GM12872 (cell line): ENCODE measurements at regions not wholly inside any gene's neighbourhood (a gene's known extent, or its start where the extent isn't known, plus 50 kb on each side); places are given as distances from the start of the nearest gene placed in this dataset.

Experiments
- TF ChIP-seq, protein P1 (sequence below): IDR thresholded peaks from 3 replicates; pipeline ENCODE4 v1.5.1; 2011; ENCODE audit warnings: low read depth, mild to moderate bottlenecking, low read length, moderate library complexity; ENCODE audit not compliant: insufficient read depth

DNA sequence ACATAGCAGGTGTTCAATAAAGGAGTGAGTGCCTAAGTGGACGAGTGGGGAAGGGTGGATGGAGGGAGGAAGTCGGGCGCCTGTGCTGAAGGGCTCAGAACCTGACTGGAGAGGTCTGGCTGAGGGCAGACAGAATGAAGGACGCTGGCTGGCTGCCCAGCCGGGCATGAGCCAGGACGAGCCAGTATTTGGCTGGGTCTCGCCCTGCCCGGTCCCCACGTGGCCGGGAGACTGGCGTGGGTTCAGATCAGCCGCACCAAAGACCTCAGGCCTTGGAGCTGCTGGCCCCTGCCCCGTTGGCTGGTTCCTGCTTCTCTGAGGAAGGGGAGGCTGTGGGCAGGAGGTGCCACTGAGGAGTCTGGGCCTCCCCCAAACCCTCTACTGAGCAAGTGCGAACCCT, 79.8 kb downstream of the ENGASE start:
- TF ChIP-seq, protein P1, sequence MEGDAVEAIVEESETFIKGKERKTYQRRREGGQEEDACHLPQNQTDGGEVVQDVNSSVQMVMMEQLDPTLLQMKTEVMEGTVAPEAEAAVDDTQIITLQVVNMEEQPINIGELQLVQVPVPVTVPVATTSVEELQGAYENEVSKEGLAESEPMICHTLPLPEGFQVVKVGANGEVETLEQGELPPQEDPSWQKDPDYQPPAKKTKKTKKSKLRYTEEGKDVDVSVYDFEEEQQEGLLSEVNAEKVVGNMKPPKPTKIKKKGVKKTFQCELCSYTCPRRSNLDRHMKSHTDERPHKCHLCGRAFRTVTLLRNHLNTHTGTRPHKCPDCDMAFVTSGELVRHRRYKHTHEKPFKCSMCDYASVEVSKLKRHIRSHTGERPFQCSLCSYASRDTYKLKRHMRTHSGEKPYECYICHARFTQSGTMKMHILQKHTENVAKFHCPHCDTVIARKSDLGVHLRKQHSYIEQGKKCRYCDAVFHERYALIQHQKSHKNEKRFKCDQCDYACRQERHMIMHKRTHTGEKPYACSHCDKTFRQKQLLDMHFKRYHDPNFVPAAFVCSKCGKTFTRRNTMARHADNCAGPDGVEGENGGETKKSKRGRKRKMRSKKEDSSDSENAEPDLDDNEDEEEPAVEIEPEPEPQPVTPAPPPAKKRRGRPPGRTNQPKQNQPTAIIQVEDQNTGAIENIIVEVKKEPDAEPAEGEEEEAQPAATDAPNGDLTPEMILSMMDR: no peak

DNA sequence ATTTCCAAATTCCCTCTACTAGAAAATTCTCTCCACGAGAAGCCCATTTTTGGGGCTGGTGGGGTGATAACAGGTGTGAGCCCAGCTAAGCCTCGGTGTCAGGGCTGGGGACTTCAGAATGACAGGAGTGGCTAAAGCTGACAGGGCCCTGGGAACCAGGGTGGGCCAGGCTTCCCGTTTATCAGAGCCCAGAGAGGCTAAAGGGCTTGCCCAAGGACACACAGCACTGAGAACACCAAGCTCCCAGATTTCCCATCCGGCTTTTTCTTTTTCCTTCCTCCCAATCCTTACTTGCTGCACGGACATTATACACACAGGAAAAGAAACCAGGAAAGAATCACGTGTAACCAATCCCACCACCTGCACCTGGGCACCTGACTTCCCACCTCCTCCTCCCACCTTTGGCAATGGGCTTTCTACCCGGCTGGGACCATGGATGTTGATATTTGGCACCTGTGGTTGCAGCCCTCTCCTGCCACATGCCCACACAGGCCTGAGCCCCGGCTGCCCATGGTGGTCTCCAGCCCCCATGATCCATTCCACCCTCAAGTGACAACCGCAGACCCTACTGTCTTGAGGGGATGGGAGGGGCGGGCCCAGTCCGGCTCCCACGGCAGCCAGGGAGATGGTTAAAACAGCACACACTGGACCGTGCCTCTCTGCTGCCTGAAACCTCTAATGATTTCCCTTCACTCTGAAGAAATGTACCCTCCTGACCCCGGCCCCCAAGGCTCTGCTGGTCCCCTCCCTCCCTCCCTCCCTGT, 78.9 kb downstream of the ENGASE start:
- TF ChIP-seq, protein P1: no peak

DNA sequence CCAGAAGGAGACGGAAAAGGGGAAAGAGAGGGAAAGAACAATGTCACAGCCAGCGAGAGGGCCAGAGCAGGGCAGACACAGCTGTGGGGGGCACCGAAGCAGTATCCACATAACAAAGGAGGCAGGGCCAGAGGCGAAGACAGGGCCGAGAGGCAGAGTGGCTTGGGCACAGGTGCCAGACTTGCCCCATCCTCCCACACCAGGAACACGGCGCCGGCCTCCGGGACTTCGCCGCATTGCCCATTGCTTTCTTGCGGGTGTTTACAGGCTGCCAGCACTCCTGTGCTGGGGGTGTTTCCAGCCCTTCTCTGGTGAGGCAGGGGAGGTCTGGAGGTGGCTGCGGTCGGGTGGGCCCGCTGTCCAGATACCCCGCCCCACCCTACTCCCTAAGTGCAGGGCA, 78.0 kb downstream of the ENGASE start:
- TF ChIP-seq, protein P1: no peak

DNA sequence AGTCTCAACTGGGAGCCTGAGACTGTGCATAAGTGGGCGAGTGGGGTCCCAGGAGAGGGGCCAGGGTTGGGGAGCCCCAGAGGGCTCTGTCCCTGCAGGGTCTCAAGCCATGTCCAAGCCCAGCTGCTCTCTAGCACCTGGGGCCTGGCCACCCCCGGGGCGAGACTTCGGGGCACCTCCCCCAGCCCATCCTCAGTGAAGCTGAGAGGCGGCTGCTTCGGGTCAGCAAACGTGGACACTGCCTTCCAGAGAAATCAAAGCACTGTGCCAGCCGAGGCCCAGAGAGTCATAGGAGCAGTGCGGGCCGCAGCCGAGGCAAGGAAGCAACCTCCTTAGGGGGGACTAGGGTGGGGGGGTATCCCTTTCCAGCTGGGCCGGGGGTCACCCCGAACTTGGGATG, 77.5 kb downstream of the ENGASE start:
- TF ChIP-seq, protein P1: no peak

DNA sequence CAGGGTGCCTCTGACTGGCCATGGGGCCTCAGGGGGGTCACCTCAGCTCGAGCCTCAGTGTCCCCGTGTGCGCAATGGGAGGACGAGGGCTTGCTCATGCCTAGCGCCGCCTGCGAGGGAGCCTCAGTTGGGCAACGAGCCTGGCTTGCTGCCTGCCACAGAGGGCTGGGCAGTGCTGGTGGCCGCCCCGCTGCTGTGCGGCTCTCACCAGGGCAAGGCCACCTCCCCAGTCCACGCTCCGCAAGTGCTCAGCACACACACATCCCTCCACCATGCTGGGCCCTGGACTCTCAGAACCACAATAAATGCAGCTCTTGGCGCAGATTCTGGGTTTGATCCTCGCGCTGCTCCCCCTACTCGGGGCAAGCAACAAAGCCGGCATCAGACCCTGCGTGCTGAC, 76.2 kb downstream of the ENGASE start:
- TF ChIP-seq, protein P1: no peak

DNA sequence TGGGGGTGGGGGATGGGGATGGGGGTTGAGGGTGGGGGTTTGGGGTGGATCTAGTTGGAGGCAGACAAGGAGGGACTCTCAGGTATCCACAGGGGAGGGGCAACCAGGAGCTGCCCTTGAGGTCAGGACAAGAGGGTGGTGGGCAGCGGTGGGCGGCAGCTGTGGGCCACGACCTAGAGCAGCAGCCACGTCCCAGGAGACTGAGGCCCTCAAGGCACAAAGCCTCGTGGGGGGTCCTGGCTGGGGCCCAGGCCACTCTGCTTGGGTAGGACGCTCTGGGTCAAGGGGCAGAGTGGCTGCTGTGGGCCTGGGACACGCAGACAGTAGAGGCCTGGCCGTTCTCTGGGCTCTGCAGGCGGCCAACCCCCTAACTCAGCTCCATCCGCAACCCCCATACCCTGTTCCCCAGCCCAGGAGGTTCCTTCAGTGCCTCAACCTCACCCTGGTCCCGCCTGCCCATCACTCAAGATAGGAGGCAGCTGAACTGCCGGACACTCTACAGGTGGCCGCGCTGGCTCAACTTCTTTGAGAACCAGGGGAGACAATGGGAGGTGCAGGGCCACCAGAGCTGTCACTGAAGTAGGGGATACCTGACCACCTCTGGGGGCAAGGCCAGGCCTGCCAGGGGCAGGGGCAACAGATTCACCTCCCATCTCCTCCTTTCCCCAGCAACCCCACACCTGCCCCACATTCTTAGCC, 75.6 kb downstream of the ENGASE start:
- TF ChIP-seq, protein P1: no peak

DNA sequence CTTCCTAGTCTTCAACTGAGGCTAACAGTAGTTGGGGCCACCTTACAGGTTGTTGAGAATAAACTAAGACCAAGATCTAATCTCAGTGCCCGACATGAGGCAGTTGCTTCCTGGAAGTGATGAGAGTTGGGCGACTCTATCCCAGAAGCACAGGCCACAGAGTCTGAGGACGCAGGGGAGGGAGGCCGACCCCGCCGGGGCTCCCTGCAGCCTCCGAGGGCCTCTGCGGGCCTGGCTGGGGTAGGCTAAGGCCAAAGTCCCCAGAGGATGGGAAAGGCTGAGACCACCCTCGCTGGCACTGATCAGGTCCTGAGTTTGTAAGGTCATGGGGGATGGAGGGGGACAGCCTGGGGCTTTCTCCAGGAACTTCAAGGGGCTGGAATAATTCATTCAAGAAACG, 74.0 kb downstream of the ENGASE start:
- TF ChIP-seq, protein P1: no peak
